OCI-LY7 (cell line): ENCODE measurements at regions not wholly inside any gene's neighbourhood (a gene's known extent, or its start where the extent isn't known, plus 50 kb on each side); places are given as distances from the start of the nearest gene placed in this dataset.

ENCODE experiments used
- EZH2phosphoT487 ChIP-seq: fragments of 200-600 bp; sonication (generic); IDR thresholded peaks from 2 replicates; pipeline ENCODE4 v1.6.1; 2018; ENCODE audit warnings: low read depth, borderline replicate concordance, mild to moderate bottlenecking, mixed run types, antibody characterized with exemption, low read length, moderate library complexity, mixed read lengths
- TF ChIP-seq, protein P1 (sequence below): fragments of 200-600 bp; sonication (generic); conservative IDR thresholded peaks from 2 replicates; pipeline ENCODE4 v1.5.1; 2014; ENCODE audit warnings: mild to moderate bottlenecking, antibody characterized with exemption, low read length, moderate library complexity, mixed read lengths

DNA sequence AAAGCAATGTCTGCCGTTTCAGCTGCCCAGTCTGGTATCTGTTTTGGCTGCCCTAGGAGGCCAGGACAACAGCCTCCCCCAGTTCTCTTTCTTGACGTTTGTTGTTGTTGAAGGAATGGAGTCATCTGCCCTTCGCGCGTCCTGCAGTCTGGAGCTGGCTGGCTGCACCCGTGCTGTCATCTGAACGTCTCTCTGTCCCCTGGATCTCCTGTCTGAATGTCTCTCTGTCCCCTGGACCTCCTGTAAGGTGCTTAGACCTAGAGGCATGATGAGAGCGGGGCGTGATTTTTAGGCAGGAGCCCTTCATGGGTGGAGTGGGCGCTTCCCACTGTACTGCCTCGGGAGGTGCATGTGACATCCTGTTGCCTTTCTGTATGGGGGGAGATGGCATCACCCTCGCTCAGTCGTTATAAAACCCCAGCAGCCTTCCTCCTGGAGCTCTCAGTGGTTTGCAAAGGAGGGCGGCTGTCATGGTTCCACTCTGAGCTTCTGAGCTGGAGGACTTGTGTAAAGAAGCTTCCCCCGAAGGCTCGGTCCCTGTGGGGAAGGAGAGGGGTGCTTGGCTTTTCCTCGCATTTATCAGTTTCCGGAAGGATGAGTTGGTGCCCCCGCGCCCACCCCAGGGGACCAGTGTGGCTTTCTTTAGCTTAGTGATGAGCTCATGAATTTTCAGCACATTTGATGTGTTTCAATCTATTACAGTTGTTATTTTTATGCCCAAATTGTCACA lies 49.8 kb upstream of the OLFM1 start:
- TF ChIP-seq, protein P1, sequence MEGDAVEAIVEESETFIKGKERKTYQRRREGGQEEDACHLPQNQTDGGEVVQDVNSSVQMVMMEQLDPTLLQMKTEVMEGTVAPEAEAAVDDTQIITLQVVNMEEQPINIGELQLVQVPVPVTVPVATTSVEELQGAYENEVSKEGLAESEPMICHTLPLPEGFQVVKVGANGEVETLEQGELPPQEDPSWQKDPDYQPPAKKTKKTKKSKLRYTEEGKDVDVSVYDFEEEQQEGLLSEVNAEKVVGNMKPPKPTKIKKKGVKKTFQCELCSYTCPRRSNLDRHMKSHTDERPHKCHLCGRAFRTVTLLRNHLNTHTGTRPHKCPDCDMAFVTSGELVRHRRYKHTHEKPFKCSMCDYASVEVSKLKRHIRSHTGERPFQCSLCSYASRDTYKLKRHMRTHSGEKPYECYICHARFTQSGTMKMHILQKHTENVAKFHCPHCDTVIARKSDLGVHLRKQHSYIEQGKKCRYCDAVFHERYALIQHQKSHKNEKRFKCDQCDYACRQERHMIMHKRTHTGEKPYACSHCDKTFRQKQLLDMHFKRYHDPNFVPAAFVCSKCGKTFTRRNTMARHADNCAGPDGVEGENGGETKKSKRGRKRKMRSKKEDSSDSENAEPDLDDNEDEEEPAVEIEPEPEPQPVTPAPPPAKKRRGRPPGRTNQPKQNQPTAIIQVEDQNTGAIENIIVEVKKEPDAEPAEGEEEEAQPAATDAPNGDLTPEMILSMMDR, result no peak
- TF ChIP-seq EZH2phosphoT487, result no peak
